Ovary (tissue), 7 donors: ENCODE measurements at regions not wholly inside any gene's neighbourhood (a gene's known extent, or its start where the extent isn't known, plus 50 kb on each side); places are given as distances from the start of the nearest gene placed in this dataset.

ENCODE experiments used
- DNase-seq, 5 donors: peaks; one replicate each; pipeline ENCODE4 v3.0.0-alpha.2; 2019 to 2020
- H3K27ac ChIP-seq, 2 donors: fragments of 200-600 bp; one replicate each; pipeline versions ENCODE4 v1.5.1 to v1.8.0; 2019 to 2022
- H3K27me3 ChIP-seq: fragments of 200-600 bp; one replicate; pipeline ENCODE4 v1.8.0; 2022
- H3K36me3 ChIP-seq: fragments of 200-600 bp; sonication (generic); one replicate; pipeline ENCODE4 v1.5.1; 2019
- H3K4me1 ChIP-seq: one replicate; pipeline ENCODE4 v1.8.1; 2013; ENCODE audit warnings: mild to moderate bottlenecking, moderate library complexity; ENCODE audit not compliant: insufficient read depth
- H3K4me3 ChIP-seq: fragments of 200-600 bp; sonication (generic); one replicate; pipeline ENCODE4 v1.5.1; 2017
- H3K9me3 ChIP-seq, 2 donors: fragments of 200-600 bp in 1 of 2; sonication (generic) in 1 of 2; one replicate each; pipeline versions ENCODE4 v1.5.1 to v1.8.1; 2013 to 2019; ENCODE audit warnings: mild to moderate bottlenecking in 1 of 2, moderate library complexity in 1 of 2
- CTCF ChIP-seq, 3 donors: fragments of 450-650 bp in 2 of 3; fragments of 200-600 bp in 1 of 3; IDR thresholded peaks; one replicate each; pipeline versions ENCODE4 v1.5.1 to v1.8.0; 2016 to 2022; ENCODE audit warnings: antibody characterized with exemption in 3 of 3, mild to moderate bottlenecking in 1 of 3
- EP300 ChIP-seq: sonication (generic); formaldehyde crosslinking; IDR thresholded peaks from one replicate; pipeline ENCODE4 v1.6.1; 2017; ENCODE audit warnings: antibody characterized with exemption
- POLR2A ChIP-seq: fragments of 450-650 bp; IDR thresholded peaks from one replicate; pipeline ENCODE4 v1.6.1; 2017; ENCODE audit warnings: antibody characterized with exemption, mild to moderate bottlenecking, moderate library complexity
- WGBS, 3 donors: extraction: QIAGEN DNeasy Blood & Tissue Kit in 1 of 3; methylation state at CpG; one replicate each; pipeline versions ENCODE4 v1.1.5 to v1.1.7; 2013 to 2017; 5-methylcytosine and 5-hydroxymethylcytosine counted together
- intact Hi-C, 4 donors: fragments of 100-400 bp; cut with DNase I; formaldehyde crosslinking; loops; one replicate each; pipeline versions ENCODE4 v1.11.0 to v1.15.1; 2022 to 2023
- donor health status: DM: no; HTN: no; CAD: no; lungs with moderate emphysema.
- donor health status: DM: no; HTN: no; CAD: no.
- donor health status: Bipolar disorder and iron deficiency.
- donor health status: DM: no; HTN: no; CAD: no.
- donor health status: DM: yes; HTN: yes; CAD: no.

GRCh38 chr6:78076371-78076770 is 423.5 kb downstream of the MEI4 start:
- Histone ChIP-seq H3K36me3 (no peaks in the 10 kb centered on the region), H3K4me3 (no peak overlapping the region), H3K27me3 (no peaks in the 10 kb centered on the region), H3K9me3 (no peaks in the 10 kb centered on the region), H3K4me1 (no peaks in the 10 kb centered on the region), H3K27ac (no peak overlapping the region)
- no peak for TF ChIP-seq POLR2A
- no peak for TF ChIP-seq EP300
- TF ChIP-seq CTCF (IDR thresholded peaks at IDR 0.05) = no peak
- no peak for DNase-seq
- intact Hi-C loops = no loop called here
- 86 to 89% (median 88%) methylated on average over 5 of the region's 5 CpGs for WGBS, 3 donors

- Histone ChIP-seq H3K4me1 (no peaks in the 10 kb centered on the region), H3K27ac (no peak overlapping the region), H3K27me3 (no peaks in the 10 kb centered on the region), H3K36me3 (no peaks in the 10 kb centered on the region), H3K9me3 (no peaks in the 10 kb centered on the region), H3K4me3 (no peak overlapping the region)
- intact Hi-C loops = no loop called here
- no peak for DNase-seq
- whole genome bisulfite sequencing, 3 donors = 39 to 46% (median 42%) methylated on average over 2 of the region's 2 CpGs
- TF ChIP-seq CTCF (IDR thresholded peaks at IDR 0.05) (no peak), POLR2A (no peak), EP300 (no peak)
Observed at GRCh38 chr6:78089531-78089930, 436.7 kb downstream of the MEI4 start.

- Histone ChIP-seq H3K4me1 (no peaks in the 10 kb centered on the region), H3K9me3 (no peaks in the 10 kb centered on the region), H3K27ac (no peak overlapping the region), H3K4me3 (no peak overlapping the region), H3K36me3 (no peaks in the 10 kb centered on the region), H3K27me3 (no peaks in the 10 kb centered on the region)
- TF ChIP-seq EP300 (no peak), CTCF (IDR thresholded peaks at IDR 0.05) (no peak), POLR2A (no peak)
- intact Hi-C loops = no loop called here
- no peak for DNase-seq
- 20 to 29% (median 22%) methylated on average over 1 of the region's 1 CpG for WGBS, 3 donors
Observed at GRCh38 chr6:78093906-78094305, 441.1 kb downstream of the MEI4 start.

GRCh38 chr6:78101387-78101786 is 448.5 kb downstream of the MEI4 start:
- 80 to 94% (median 83%) methylated on average over 1 of the region's 1 CpG for WGBS, 3 donors
- Histone ChIP-seq H3K36me3 (no peaks in the 10 kb centered on the region), H3K4me3 (no peak overlapping the region), H3K4me1 (no peaks in the 10 kb centered on the region), H3K9me3 (no peaks in the 10 kb centered on the region), H3K27ac (no peak overlapping the region), H3K27me3 (no peaks in the 10 kb centered on the region)
- TF ChIP-seq CTCF (IDR thresholded peaks at IDR 0.05) (no peak), POLR2A (no peak), EP300 (no peak)
- no peak for DNase-seq
- intact Hi-C loops = no loop called here

DNA sequence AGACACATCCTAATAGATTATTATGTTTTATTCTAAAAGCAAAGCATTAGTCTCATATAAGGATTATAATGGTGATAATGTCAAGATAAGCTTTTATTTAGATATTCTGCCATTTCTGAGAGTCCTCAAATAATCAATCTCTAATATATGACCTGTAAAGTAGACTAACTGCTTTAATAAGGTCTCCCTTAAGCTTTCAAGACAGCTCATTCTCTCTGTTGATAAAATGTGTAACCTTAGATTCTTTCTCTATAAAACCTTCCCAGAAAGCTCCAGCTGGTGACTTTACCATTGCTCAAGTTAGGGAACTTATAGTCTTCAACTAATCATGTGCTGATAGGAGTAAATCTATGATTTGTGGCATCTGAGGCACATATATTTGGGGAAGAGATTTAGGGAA is 457.8 kb downstream of the MEI4 start:
- H3K4me3 ChIP-seq = no peak overlapping the region
- H3K27ac ChIP-seq = no peak overlapping the region
- no peaks in the 10 kb centered on the region for H3K36me3 ChIP-seq
- no peaks in the 10 kb centered on the region for H3K27me3 ChIP-seq
- intact Hi-C loops = no loop called here
- no peaks in the 10 kb centered on the region for H3K9me3 ChIP-seq
- no peak for DNase-seq
- TF ChIP-seq EP300 (no peak), POLR2A (no peak), CTCF (IDR thresholded peaks at IDR 0.05) (no peak)
- H3K4me1 ChIP-seq = no peaks in the 10 kb centered on the region
